HG03469 (cell line): ENCODE measurements at regions not wholly inside any gene's neighbourhood (a gene's known extent, or its start where the extent isn't known, plus 50 kb on each side); places are given as distances from the start of the nearest gene placed in this dataset.
"Not testable (repeated sequence)": the region's sequence is repeated elsewhere in the genome, so short reads cannot be mapped to it uniquely, and the experiment has no call there.

Experiments used
- ATAC-seq: cut with Tn5 transposase; IDR thresholded peaks from one replicate; pipeline ENCODE4 v1.9.1; 2021; ENCODE audit warnings: mild to moderate bottlenecking, moderate library complexity, moderate number of reproducible peaks; ENCODE audit not compliant: unreplicated experiment

DNA sequence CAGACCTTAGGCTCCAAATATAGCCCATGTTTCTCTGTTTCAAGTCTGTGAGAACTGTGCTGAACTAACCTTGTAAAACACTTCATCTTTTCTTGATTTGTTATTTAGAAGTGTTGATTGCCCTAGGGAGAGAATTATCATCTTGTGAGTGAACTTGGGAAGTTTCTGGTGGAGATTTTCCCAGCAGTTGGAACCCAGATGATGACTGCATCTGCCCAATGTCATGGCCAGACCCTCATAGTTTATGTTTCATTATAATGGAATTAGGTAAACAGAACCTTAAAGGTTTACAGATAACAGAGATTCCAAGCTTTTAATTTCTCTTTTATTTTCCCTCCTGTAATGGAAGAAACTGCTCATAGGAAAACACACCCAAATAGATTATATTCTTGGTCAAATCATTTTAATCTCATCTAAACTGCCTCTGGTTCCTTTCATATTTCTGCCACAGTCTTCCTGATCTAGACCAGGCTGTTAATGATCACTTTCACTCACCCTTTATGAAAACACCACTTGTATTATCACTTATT lies 569.1 kb downstream of the KCTD12 start:
- no peak for ATAC-seq

DNA sequence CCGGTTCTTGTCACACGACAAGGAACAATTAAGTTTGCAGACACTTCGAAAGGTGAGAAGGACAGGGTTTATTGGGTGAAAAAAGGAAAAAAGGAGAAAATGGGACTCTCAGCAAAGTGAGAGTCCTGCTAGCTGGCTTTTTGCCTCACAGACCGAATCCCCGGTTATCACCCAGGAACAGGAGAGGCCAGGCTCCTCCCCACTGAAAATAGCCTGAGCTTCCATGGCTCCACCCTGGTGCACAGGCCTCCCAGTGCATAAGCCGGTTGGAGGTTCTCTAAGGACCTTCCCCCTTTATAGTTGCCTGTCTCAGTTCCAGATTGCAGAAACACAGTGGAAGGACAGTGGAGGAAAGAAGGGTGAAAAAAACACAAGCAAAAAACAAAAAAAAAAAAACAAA lies 571.7 kb downstream of the KCTD12 start:
- no peak for ATAC-seq

DNA sequence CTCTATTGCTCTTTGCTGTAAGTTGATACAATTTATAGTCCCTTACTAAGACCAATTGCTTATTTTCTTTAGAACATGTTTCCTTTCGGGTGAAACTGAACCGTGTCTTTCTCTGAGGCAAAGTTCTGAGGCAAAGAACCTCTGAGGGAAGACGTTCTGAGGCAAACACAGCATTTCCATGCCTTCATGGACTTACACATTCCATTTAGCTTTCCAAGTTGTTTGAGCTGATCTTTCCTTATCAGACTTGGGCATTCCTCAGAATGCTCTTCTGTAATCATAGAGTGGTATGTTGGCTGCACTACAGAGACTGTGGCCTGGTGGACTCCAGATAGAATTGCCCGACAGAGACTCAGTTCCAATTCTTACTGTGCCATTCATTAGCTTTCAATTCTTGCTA lies 579.1 kb downstream of the KCTD12 start:
- ATAC-seq: no peak

DNA sequence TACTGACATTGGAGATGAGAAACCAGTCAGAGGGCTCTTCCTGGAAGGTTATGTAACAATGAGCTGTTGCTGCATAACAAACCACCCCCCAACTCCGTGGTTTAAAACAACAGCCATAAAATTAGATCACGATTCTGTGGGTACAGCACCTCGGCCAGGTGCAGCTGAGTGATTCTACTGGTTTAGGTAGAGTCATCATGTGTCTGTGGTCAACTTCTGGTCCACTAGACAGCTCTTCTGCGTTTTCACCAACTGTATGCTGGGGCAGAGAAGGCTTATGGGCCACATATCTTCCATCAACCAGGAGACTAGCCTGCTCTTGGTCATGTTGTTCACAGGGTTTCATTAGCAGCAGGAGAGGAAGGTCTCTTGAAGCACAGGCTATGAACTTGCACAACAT lies 585.5 kb downstream of the KCTD12 start:
- no peak for ATAC-seq

DNA sequence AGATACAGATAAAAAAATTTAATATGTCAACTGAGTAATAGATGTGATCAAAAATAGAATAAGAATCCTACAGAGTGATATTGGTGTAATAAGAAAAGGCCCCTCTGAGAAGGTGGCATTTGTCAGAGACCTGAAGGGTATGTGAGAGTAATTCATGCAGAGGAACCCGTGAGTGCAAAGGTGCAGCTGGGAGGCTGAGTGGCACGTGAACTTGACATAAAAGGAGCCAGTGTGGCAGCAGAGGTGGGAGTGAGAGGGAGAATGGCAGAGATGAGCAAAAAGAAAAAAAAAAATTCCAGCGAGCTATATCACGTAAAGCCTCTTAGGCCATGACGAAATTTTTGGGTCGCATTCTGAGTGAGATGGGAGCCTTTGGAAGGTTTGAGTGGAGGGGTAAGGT lies 588.9 kb downstream of the KCTD12 start:
- no peak for ATAC-seq

DNA sequence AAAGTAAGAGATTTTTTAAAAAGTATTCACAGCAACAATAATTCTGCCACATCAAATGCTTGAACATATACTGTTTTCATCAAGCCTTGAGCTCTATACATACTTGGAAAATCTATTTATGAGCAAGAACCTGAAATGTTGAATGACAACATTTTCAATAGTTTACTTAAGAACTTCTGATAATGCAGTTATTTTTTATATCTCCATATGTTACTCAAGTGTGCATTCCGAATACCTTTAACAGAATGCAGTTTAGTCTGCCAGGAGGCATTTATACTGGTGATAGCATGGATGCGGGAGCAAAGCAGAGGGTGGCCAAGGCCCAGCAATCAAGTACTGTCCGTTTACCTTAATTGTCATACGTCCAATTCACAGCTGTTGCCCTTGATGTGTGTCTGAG lies 589.5 kb downstream of the KCTD12 start:
- ATAC-seq: no peak

DNA sequence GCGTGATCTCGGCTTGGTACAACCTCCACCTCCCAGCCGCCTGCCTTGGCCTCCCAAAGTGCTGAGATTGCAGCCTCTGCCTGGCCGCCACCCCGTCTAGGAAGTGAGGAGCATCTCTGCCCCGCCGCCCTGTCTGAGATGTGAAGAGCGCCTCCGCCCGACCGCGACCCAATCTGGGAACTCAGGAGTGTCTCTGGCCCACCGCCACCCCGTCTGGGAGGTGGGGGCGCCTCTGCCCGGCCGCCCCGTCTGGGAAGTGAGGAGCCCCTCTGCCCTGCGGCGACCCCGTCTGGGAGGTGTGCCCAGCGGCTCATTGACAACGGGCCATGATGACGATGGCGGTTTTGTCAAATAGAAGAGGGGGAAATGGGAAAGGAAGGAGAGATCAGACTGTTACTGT lies 591.2 kb downstream of the KCTD12 start:
- ATAC-seq: not testable (repeated sequence)

DNA sequence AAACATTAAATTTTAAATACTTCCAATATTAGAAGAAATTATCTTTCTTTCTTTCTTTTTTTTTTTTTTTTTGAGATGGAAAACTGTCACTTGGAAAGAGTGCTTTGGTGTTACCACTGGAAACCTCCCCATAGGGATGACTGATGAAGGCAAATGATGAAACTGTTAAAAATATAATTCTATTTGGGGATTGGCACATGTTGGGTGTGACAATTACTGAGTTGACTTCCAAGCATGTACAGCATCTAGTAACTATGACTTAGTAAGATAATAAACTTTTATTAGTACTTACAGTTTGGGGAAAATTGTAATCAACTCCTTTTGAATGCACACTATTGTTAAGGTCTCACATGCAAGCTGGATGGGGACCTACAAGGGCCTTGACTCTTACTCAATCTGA lies 592.5 kb downstream of the KCTD12 start:
- ATAC-seq: no peak

DNA sequence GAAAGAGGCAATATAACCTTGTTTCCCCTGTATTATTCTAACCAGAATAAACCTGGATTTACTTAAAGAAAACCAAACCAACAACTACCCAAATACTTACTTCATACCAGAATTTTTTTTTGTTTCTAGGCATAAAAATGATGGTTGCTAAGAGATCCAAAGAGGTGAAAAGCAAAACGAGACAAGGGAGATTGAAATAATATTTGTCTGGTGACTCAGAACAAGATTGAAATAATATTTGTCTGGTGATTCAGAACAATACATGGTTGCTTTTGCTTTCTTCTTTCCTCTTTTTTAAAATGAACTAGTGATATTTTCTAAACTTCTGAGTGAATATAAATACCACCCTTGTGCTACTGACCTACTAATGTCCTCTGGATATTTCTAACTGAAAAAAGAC lies 592.9 kb downstream of the KCTD12 start:
- ATAC-seq: no peak

DNA sequence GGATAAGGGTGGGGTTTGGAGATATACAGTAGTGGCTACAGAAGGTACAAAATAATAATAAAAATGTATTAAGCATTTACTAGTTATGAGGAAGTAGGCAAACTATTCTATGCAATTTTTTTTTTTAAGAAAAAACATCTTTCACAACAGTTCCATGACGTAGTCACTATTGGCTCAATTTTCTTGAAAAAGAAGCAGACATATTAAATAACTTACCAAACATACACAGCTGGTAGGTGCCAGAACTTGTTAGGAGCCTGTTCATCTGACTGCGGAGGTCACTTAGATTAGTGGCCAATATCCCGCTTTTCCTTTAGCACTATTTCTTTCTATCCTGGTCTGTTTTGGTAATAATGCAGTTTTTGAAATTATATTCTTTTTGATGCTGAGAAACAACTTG lies 593.5 kb downstream of the KCTD12 start:
- ATAC-seq: no peak

DNA sequence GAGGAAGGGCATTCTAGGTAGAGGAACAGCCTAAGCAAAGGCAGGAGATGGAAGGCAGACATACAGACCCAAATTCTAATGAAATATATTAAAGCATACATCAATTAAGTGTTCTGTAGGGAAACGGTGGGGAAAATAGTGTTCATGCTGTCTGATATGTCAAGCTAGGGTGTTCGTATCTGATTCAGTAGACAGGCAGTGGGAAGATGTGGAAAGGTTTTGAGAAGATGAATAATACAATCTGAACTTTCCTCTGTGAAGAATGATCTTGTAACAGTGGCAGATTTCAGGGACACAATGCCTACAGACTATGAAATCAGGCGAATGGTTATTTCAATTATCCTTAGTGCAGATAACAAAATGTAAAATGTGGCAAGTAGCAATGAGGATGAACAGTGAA lies 594.2 kb downstream of the KCTD12 start:
- ATAC-seq: no peak

DNA sequence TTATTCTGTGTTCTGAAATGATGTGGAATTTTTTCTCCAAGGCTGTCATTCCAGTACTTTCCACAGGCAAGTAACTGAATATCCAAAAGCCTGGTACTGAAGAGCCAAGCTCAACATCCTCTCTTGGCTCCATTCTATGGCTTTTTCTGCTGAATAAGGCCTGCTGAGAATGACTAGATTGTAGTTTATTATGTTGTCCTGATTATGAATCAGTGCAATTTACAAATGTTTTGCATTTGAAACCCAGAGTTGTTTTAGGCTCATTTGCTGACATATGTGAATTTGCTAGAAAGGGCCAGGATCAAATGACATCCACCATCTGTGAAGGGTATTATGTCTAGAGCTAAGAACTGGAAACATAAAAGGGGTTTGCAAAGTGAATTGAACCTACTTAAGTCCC lies 596.6 kb downstream of the KCTD12 start:
- no peak for ATAC-seq

DNA sequence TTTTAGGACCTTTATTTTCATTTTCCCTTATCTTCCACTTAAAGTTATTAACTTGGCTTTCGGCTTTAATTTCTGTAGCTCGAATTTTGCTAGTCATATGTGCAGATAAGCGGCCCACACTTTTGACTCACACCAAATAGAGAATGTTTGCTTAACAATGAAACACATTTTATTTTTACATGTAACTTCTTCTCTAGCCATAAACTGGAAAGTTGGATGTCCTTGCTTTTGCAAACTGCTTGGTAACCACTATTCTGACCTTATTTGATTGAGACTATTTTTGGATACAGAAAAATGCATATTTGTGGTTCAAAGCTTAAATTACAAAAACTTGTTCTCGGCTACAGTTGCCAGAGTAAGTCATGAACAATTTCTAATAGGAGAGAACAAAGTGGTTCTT lies 600.0 kb downstream of the KCTD12 start:
- ATAC-seq: no peak

DNA sequence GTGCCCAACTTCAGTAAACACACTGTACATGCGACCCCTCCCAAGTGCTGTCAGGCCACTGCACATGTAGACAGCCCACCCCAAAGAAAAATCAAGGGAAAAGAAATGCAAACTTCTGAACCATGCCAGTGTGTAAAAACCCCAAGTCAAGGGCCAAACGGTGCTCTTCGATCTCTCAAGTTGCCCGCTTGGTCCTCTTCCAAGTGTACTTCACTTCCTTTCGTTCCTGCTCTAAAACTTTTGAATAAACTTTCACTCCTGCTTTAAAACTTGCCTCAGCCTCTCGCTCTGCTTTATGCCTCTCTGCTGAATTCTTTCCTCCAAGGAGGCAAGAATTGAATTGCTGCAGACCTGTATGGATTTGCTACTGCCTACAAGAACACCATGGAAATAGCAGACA lies 600.7 kb downstream of the KCTD12 start:
- no peak for ATAC-seq

DNA sequence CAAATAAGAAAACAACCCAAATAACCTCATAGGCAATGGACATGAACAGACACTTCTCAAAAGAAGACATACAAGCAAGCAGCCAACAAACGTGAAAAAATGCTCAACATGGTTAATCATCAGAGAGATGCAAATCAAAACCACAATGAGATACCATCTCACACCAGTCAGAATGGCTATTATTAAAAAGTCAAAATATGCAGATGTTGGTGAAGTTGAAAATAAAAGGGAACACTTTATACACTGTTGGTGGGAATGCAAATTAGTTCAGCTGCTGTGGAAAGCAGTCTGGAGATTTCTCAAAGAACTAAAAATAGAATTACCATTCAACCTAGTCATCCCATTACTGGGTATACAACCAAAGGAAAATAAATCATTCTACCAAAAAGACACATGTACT lies 606.4 kb downstream of the KCTD12 start:
- ATAC-seq: not testable (repeated sequence)

DNA sequence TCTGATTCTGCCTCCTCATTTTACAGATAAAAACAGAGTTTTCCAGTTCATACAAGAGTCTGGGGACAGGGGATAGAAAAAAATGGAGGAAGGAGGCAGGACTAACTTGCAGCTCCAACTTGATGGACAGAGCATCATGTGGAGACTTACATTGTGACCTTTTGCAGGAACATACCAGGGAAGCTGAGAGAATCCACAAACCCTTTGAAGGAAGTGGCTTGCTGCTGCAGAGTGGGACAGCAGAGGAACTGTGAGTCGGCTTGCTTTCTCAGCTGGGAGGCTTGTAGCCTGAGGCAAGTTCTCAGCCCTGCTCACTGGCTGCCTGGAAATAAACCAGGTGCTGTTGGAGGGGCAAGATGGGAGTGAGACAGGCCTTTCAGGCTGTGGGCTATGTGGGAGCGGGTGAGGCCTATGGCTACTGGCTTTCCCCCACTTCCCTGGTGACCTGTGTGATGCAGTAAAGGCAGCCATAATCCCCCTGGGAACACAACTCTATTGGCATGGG lies 614.4 kb downstream of the KCTD12 start:
- no peak for ATAC-seq

DNA sequence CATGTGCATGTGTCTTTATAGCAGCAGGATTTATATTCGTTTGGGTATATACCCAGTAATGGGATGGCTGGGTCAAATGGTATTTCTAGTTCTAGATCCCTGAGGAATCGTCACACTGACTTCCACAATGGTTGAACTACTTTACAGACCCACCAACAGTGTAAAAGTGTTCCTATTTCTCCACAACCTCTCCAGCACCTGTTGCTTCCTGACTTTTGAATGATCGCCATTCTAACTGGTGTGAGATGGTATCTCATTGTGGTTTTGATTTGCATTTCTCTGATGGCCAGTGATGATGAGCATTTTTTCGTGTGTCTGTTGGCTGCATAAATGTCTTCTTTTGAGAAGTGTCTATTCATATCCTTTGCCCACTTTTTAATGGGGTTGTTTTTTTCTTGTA lies 617.9 kb downstream of the KCTD12 start:
- ATAC-seq: not testable (repeated sequence)

DNA sequence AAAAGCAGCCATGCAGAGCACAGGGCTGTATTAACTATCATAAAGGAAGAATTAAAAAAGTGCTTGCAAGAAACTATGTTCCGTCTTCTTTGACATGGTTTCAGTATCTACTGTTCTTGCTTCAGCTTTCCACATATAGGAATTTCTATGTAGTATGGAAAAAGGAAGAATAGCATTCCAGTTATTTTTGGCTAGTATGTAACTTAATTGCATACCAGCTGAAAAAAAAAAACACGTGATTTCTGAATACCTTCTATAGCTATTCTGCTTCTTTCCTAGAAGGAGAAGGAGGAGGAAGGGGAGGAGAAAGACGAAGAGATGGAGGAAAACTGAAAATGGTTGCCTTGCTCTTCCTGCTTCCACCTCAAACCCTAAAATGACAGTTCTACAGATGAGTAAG lies 619.0 kb downstream of the KCTD12 start:
- ATAC-seq: no peak

DNA sequence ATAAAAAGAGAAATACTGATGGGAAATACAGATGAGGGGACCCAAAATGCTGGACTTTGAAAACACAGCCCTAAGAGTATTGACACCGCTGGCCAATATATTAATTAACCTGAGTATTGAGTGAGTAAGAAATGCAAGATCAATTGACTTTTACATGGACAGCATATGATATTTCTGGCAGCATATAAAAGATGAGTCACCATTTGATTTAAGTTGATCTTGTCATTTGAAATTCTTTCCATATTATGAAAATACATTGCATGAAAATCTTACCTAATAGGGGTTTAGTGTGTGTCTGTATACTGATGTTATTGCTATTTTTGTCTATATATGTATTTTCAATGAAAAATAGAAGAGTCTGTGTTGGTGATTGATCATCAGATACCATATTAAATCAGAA lies 619.6 kb downstream of the KCTD12 start:
- no peak for ATAC-seq

DNA sequence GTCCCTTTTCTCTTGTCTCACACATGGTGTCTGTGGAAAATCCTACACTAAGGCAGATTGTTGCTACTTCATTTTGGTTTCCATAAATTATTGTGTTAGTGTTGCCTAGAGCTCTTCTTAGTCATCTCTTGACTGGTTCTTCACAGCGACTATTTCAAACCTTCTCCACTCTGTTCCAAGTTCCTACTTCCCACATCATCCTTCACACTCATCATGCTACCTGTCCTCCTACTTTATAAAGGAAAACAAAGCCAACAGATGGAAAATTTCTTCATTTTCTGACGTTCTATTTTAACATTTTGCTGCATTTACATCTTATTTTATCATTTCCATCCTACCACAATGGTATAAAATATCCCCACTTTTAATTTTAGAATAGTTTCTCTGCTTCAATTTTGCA lies 614.1 kb downstream of the LMO7 start:
- no peak for ATAC-seq

DNA sequence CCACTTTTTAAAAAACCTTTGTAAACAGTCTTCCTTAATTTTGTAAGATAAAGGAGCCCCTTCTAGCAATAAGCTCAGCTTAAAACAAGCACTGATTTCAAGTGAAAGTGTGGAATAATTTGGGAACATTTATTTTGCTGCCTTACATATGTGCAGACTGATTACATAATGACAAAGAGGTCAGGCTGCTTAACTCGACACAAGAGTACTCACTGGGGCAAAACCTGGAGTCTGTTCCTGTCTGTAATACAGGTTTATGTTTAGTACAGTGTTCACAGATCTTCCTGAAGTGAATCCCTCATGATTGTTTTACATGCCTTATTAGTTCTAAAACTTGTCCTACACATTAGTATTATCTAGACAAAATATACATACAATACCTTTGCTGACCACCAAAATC lies 609.8 kb downstream of the LMO7 start:
- ATAC-seq: no peak

DNA sequence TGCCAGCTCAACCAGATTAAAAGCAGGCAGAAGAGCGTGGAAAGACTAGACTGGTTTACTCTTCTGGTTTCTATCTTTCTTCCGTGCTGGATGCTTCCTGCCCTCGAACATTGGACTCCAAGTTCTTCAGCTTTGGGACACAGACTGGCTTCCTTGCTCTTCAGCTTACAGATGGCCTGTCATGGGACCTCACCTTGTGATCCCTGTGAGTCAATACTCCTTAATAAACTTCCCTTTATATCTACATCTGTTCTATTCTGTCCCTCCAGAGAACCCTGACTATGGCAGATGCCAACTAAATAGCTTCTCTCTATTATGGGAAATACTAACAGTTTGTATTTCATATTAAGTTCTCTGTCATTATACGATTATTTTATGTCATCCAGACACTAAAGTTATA lies 609.1 kb downstream of the LMO7 start:
- no peak for ATAC-seq

DNA sequence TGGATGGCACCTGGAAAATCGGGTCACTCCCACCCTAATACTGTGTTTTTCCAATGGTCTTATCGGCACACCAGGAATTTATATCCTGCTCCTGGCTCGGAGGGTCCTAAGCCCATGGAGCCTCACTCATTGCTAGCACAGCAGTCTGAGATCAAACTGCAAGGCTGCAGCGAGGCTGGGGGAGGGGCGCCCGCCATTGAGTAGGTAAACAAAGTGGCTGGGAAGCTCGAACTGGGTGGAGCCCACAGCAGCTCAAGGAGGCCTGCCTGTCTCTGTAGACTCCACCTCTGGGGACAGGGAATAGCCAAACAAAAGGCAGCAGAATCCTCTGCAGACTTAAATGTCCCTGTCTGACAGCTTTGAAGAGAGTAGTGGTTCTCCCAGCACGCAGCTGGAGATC lies 607.0 kb downstream of the LMO7 start:
- not testable (repeated sequence) for ATAC-seq
